ENCODE measurements at regions not wholly inside any gene's neighbourhood (a gene's known extent, or its start where the extent isn't known, plus 50 kb on each side); places are given as distances from the start of the nearest gene placed in this dataset.
"Not testable (repeated sequence)": the region's sequence is repeated elsewhere in the genome, so short reads cannot be mapped to it uniquely, and the experiment has no call there.

DNA sequence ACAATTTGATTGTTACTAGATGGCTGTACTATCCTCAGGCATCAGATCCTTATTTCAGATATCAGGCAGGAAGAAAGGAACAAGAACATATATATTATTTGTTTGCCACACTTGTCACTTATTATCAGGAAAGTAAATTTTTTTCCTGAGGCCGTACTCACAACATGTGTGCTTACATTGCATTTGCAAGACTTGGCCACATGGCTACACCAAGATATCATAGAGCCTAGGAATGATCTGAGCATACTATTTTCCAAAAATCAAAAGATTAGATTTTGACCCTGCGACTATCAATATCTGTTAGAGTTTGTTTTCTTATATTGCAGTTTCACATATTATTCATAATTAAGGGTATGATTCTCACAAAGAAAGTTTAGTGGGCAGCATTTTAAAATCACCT lies 426.2 kb upstream of the BCHE start:
- no peak for TF ChIP-seq POLR2AphosphoS5 (IDR thresholded peaks at IDR 0.05; ENCODE audit: low read depth, low read length)
- no peak for TF ChIP-seq TCF7L2 (IDR thresholded peaks at IDR 0.05; ENCODE audit: low read depth, low read length)
- TF ChIP-seq, protein P1, sequence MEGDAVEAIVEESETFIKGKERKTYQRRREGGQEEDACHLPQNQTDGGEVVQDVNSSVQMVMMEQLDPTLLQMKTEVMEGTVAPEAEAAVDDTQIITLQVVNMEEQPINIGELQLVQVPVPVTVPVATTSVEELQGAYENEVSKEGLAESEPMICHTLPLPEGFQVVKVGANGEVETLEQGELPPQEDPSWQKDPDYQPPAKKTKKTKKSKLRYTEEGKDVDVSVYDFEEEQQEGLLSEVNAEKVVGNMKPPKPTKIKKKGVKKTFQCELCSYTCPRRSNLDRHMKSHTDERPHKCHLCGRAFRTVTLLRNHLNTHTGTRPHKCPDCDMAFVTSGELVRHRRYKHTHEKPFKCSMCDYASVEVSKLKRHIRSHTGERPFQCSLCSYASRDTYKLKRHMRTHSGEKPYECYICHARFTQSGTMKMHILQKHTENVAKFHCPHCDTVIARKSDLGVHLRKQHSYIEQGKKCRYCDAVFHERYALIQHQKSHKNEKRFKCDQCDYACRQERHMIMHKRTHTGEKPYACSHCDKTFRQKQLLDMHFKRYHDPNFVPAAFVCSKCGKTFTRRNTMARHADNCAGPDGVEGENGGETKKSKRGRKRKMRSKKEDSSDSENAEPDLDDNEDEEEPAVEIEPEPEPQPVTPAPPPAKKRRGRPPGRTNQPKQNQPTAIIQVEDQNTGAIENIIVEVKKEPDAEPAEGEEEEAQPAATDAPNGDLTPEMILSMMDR (IDR thresholded peaks at IDR 0.05) = no peak
- no peak for TF ChIP-seq SIN3A (IDR thresholded peaks at IDR 0.05; ENCODE audit: borderline replicate concordance, insufficient read depth, low read depth, low read length)
- TF ChIP-seq, protein P2, sequence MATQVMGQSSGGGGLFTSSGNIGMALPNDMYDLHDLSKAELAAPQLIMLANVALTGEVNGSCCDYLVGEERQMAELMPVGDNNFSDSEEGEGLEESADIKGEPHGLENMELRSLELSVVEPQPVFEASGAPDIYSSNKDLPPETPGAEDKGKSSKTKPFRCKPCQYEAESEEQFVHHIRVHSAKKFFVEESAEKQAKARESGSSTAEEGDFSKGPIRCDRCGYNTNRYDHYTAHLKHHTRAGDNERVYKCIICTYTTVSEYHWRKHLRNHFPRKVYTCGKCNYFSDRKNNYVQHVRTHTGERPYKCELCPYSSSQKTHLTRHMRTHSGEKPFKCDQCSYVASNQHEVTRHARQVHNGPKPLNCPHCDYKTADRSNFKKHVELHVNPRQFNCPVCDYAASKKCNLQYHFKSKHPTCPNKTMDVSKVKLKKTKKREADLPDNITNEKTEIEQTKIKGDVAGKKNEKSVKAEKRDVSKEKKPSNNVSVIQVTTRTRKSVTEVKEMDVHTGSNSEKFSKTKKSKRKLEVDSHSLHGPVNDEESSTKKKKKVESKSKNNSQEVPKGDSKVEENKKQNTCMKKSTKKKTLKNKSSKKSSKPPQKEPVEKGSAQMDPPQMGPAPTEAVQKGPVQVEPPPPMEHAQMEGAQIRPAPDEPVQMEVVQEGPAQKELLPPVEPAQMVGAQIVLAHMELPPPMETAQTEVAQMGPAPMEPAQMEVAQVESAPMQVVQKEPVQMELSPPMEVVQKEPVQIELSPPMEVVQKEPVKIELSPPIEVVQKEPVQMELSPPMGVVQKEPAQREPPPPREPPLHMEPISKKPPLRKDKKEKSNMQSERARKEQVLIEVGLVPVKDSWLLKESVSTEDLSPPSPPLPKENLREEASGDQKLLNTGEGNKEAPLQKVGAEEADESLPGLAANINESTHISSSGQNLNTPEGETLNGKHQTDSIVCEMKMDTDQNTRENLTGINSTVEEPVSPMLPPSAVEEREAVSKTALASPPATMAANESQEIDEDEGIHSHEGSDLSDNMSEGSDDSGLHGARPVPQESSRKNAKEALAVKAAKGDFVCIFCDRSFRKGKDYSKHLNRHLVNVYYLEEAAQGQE (IDR thresholded peaks at IDR 0.05; ENCODE audit: insufficient read depth in 1 of 2, low read depth in 2 of 2, low read length in 1 of 2) = no peak
- BruUV-seq (replicated peaks) = no TSS peak
- no peaks in the 10 kb centered on the region for H3K4me1 ChIP-seq (ENCODE audit: control insufficient read depth, insufficient read depth, low read length)
- ChIA-PET POLR2A (no interaction called here), CTCF (no interaction called here)
- H3K27me3 ChIP-seq (ENCODE audit: control insufficient read depth, insufficient read depth, low read length) = no peaks in the 10 kb centered on the region
- H3K4me3 ChIP-seq (ENCODE audit: low read depth in 2 of 2, low read length in 2 of 2) = no peak overlapping the region
- no peak overlapping the region for H3K27ac ChIP-seq (ENCODE audit: low read length)
- intact Hi-C loops (cut with micrococcal nuclease; ENCODE audit: unreplicated experiment) = no loop called here
- H3K36me3 ChIP-seq (ENCODE audit: control insufficient read depth, insufficient read depth, low read length) = no peaks in the 10 kb centered on the region
- no peak for DNase-seq (ENCODE audit: low read depth, low spot score)
- no peak for ATAC-seq
- H3K9me3 ChIP-seq (ENCODE audit: control insufficient read depth, insufficient read depth, low read depth, low read length) = peaks cover 4% of the 10 kb centered on the region; the same call in 1 of the 2 replicates
- in situ Hi-C loops (cut with HindIII; ENCODE audit: low pct_unique_long_range_greater_than_20kb, low sequenced_read_pairs) = no loop called here

DNA sequence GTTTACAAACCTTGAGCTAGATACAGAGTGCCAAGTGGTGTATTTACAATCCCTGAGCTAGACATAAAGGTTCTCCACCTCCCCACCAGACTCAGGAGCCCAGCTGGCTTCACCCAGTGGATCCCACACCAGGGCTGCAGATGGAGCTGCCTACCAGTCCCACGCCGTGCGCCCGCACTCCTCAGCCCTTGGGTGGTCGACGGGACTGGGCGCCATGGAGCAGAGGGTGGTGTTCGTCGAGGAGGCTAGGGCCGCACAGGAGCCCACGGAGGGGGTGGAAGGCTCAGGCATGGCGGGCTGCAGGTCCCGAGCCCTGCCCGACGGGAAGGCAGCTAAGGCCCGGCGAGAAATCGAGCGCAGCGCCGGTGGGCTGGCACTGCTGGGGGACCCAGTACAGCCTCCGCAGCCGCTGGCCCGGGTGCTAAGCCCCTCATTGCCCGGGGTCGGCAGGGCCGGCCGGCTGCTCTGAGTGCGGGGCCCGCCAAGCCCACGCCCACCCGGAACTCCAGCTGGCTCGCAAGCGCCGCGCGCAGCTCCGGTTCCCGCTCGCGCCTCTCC lies 421.1 kb upstream of the BCHE start:
- intact Hi-C loops (cut with micrococcal nuclease; ENCODE audit: unreplicated experiment); H3K4me3 ChIP-seq (ENCODE audit: low read depth in 2 of 2, low read length in 2 of 2); in situ Hi-C loops (cut with HindIII; ENCODE audit: low pct_unique_long_range_greater_than_20kb, low sequenced_read_pairs); H3K27ac ChIP-seq (ENCODE audit: low read length); H3K4me1 ChIP-seq (ENCODE audit: control insufficient read depth, insufficient read depth, low read length); ATAC-seq; DNase-seq (ENCODE audit: low read depth, low spot score); BruUV-seq (replicated peaks); H3K9me3 ChIP-seq (ENCODE audit: control insufficient read depth, insufficient read depth, low read depth, low read length); H3K36me3 ChIP-seq (ENCODE audit: control insufficient read depth, insufficient read depth, low read length); POLR2A ChIA-PET; CTCF ChIA-PET; H3K27me3 ChIP-seq (ENCODE audit: control insufficient read depth, insufficient read depth, low read length): not testable (repeated sequence)

DNA sequence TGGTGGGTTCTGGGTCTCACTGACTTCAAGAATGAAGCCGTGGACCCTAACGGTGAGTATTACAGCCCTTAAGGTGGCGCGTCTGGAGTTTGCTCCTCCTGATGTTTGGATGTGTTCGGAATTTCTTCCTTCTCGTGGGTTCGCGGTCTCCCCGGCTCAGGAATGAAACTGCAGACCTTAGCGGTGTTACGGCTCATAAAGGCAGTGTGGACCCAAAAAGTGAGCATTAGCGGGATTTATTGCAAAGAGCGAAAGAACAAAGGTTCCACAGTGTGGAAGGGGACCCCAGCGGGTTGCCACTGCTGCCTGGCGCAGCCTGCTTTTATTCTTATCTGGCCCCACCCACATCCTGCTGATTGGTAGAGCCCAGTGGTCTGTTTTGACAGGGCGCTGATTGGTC lies 420.5 kb upstream of the BCHE start:
- BruUV-seq (replicated peaks) = no TSS peak
- TF ChIP-seq POLR2AphosphoS5 (IDR thresholded peaks at IDR 0.05; ENCODE audit: low read depth, low read length) (no peak), TCF7L2 (IDR thresholded peaks at IDR 0.05; ENCODE audit: low read depth, low read length) (no peak), SIN3A (IDR thresholded peaks at IDR 0.05; ENCODE audit: borderline replicate concordance, insufficient read depth, low read depth, low read length) (no peak)
- TF ChIP-seq, protein P1 (IDR thresholded peaks at IDR 0.05) = no peak
- TF ChIP-seq, protein P2 (IDR thresholded peaks at IDR 0.05; ENCODE audit: insufficient read depth in 1 of 2, low read depth in 2 of 2, low read length in 1 of 2) = no peak
- ATAC-seq (no peak), DNase-seq (ENCODE audit: low read depth, low spot score) (no peak)
- ChIA-PET CTCF (no interaction called here), POLR2A (no interaction called here)
- Histone ChIP-seq H3K4me1 (ENCODE audit: control insufficient read depth, insufficient read depth, low read length) (no peaks in the 10 kb centered on the region), H3K27ac (ENCODE audit: low read length) (no peak overlapping the region), H3K9me3 (ENCODE audit: control insufficient read depth, insufficient read depth, low read depth, low read length) (peaks cover 4% of the 10 kb centered on the region; the same call in 1 of the 2 replicates), H3K36me3 (ENCODE audit: control insufficient read depth, insufficient read depth, low read length) (no peaks in the 10 kb centered on the region), H3K4me3 (ENCODE audit: low read depth in 2 of 2, low read length in 2 of 2) (no peak overlapping the region), H3K27me3 (ENCODE audit: control insufficient read depth, insufficient read depth, low read length) (no peaks in the 10 kb centered on the region)
- in situ Hi-C loops (cut with HindIII; ENCODE audit: low pct_unique_long_range_greater_than_20kb, low sequenced_read_pairs) = no loop called here
- intact Hi-C loops (cut with micrococcal nuclease; ENCODE audit: unreplicated experiment) = no loop called here
